Mesendoderm (in vitro differentiated cells): ENCODE measurements at regions not wholly inside any gene's neighbourhood (a gene's known extent, or its start where the extent isn't known, plus 50 kb on each side); places are given as distances from the start of the nearest gene placed in this dataset.

Source experiments
- DNase-seq: peaks from one replicate; pipeline ENCODE4 v3.0.0; 2013
- H2AK5ac ChIP-seq: 2 replicates; pipeline ENCODE4 v1.6.1; 2013; ENCODE audit warnings: low read length, inconsistent platforms
- H2BK120ac ChIP-seq: 2 replicates; pipeline ENCODE4 v1.6.1; 2013; ENCODE audit warnings: low read depth, mild to moderate bottlenecking, low read length, moderate library complexity, mixed read lengths
- H2BK15ac ChIP-seq: replicated peaks from 2 replicates; pipeline ENCODE4 v1.6.1; 2013; ENCODE audit warnings: low read depth, mild to moderate bottlenecking, moderate library complexity
- H2BK5ac ChIP-seq: 2 replicates; pipeline ENCODE4 v1.6.1; 2013; ENCODE audit warnings: low read length, inconsistent platforms
- H3K18ac ChIP-seq: 2 replicates; pipeline ENCODE4 v1.6.1; 2013; ENCODE audit warnings: mild to moderate bottlenecking, low read length, mixed read lengths
- H3K23ac ChIP-seq: one replicate; pipeline ENCODE4 v1.6.1; 2013; ENCODE audit warnings: low read length
- H3K27ac ChIP-seq: 2 replicates; pipeline ENCODE4 v1.5.1; 2013; ENCODE audit warnings: low read depth, mild to moderate bottlenecking, inconsistent platforms, low read length, moderate library complexity
- H3K27me3 ChIP-seq: 2 replicates; pipeline ENCODE4 v1.6.1; 2013; ENCODE audit warnings: low read length, control low read depth, mild to moderate bottlenecking, inconsistent platforms; ENCODE audit not compliant: insufficient read depth, poor library complexity
- H3K36me3 ChIP-seq: 2 replicates; pipeline ENCODE4 v1.6.1; 2013; ENCODE audit warnings: low read length, inconsistent platforms; ENCODE audit not compliant: control insufficient read depth, insufficient read depth
- H3K4ac ChIP-seq: one replicate; pipeline ENCODE4 v1.6.1; 2013; ENCODE audit warnings: low read depth, mild to moderate bottlenecking, low read length, moderate library complexity
- H3K4me1 ChIP-seq: 2 replicates; pipeline ENCODE4 v1.6.1; 2013; ENCODE audit warnings: low read depth, low read length, inconsistent platforms; ENCODE audit not compliant: control insufficient read depth
- H3K4me2 ChIP-seq: 2 replicates; pipeline ENCODE4 v1.6.1; 2013; ENCODE audit warnings: low read length
- H3K4me3 ChIP-seq: 2 replicates; pipeline ENCODE4 v1.5.1; 2013; ENCODE audit warnings: mild to moderate bottlenecking, low read length
- H3K56ac ChIP-seq: one replicate; pipeline ENCODE4 v1.6.1; 2013; ENCODE audit warnings: low read length
- H3K79me1 ChIP-seq: 2 replicates; pipeline ENCODE4 v1.6.1; 2013; ENCODE audit warnings: low read length, inconsistent platforms
- H3K79me2 ChIP-seq: 2 replicates; pipeline ENCODE4 v1.6.1; 2013; ENCODE audit warnings: mild to moderate bottlenecking, low read length; ENCODE audit not compliant: control insufficient read depth, insufficient read depth
- H3K9ac ChIP-seq: 2 replicates; pipeline ENCODE4 v1.6.1; 2013; ENCODE audit warnings: low read length, inconsistent platforms
- H4K5ac ChIP-seq: one replicate; pipeline ENCODE4 v1.6.1; 2013; ENCODE audit warnings: low read length
- H4K8ac ChIP-seq: one replicate; pipeline ENCODE4 v1.6.1; 2013; ENCODE audit warnings: low read depth, mild to moderate bottlenecking, control low read depth, low read length, moderate library complexity
- WGBS: extraction: QIAGEN DNeasy Blood & Tissue Kit; methylation state at CpG from one replicate; pipeline ENCODE4 v1.1.7; 2013; ENCODE audit warnings: low lambda C conversion rate, missing lambda C conversion rate; ENCODE audit not compliant: insufficient coverage; ENCODE audit errors: extremely low coverage; 5-methylcytosine and 5-hydroxymethylcytosine counted together

DNA sequence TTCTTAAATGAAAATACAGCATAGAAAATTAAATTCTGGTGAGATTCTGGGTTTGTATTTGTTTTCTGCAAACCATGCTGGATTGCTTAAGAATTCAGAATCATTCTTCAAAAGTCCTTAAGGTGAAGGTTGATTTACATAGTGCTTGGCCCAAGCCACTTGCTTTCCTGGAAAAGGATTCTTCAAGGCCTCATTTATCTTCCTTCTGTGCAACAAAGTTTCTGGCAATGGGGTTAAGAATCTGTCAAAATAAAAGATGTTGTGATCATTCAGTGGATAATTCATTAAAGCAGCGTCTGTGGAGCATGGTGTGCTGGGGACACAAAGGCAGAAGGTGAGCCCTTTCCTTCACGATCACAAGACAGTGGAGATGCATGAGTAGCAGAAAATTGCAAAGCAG, 351.9 kb downstream of the GALR1 start:
- Histone ChIP-seq H3K23ac (no peak overlapping the region), H3K9ac (no peak overlapping the region), H3K4me3 (no peak overlapping the region), H4K8ac (no peak overlapping the region), H2BK120ac (no peak overlapping the region), H3K4me2 (no peak overlapping the region), H2AK5ac (no peak overlapping the region), H2BK15ac (no peak overlapping the region), H3K56ac (no peak overlapping the region), H4K5ac (no peak overlapping the region), H3K27ac (no peak overlapping the region), H3K79me2 (no peaks in the 10 kb centered on the region), H3K27me3 (no peaks in the 10 kb centered on the region), H3K4ac (no peak overlapping the region), H3K36me3 (no peaks in the 10 kb centered on the region), H2BK5ac (no peak overlapping the region), H3K4me1 (no peaks in the 10 kb centered on the region), H3K18ac (no peak overlapping the region), H3K79me1 (no peaks in the 10 kb centered on the region)
- whole genome bisulfite sequencing = no CpG with 5 or more reads among the region's 2 CpGs
- DNase-seq = no peak

DNA sequence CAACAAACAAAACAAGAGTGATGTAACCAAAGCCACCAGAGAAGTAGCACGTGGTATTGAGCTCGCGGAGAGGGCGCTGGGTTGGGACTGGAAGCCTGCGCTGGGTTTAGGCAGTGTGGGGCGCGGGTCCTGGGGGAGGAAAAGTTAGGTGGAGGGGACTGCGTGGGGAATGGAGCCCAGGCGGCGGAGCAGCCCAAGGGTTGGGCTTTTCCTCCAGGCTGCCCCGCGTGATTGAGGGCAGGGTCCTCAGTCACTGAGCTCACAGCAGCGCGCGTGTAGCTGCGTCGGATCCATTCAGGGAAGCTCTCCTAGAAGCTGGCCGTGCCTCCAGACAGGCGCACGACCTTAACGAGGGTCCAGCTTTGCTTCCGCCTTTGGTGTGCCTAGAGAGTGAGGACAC, 357.4 kb downstream of the GALR1 start:
- H3K27ac ChIP-seq = no peak overlapping the region
- H3K4me2 ChIP-seq = no peak overlapping the region
- H3K79me1 ChIP-seq = no peaks in the 10 kb centered on the region
- H2AK5ac ChIP-seq = no peak overlapping the region
- no CpG with 5 or more reads among the region's 22 CpGs for WGBS
- no peak overlapping the region for H4K8ac ChIP-seq
- H3K27me3 ChIP-seq = no peaks in the 10 kb centered on the region
- H3K9ac ChIP-seq = no peak overlapping the region
- H3K4me3 ChIP-seq = no peak overlapping the region
- no peak overlapping the region for H2BK120ac ChIP-seq
- no peak overlapping the region for H2BK15ac ChIP-seq
- H3K18ac ChIP-seq = no peak overlapping the region
- no peaks in the 10 kb centered on the region for H3K36me3 ChIP-seq
- H4K5ac ChIP-seq = no peak overlapping the region
- DNase-seq = no peak
- no peak overlapping the region for H3K4ac ChIP-seq
- no peak overlapping the region for H2BK5ac ChIP-seq
- H3K4me1 ChIP-seq = no peaks in the 10 kb centered on the region
- no peak overlapping the region for H3K23ac ChIP-seq
- no peaks in the 10 kb centered on the region for H3K79me2 ChIP-seq
- H3K56ac ChIP-seq = no peak overlapping the region

DNA sequence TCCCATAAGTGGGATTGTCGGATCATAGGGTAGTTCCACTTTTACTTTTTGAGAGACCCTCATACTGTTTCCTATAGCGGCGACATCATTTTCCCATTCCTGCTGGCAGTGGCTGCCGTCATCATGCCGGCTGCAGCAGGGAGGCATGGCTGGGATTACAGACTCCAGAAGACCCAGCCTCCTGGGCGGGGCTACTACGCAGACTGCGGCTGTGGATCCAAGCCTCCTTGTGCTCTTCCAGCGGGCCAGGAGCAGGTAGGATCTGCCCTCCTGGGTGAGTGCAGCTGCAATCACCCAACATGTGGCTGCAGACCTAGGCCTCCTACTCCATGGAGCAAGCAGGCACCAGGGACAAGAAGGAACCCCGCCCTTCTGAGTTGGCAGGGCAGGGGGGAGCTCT, 359.2 kb downstream of the GALR1 start:
- Histone ChIP-seq H3K27ac (no peak overlapping the region), H3K4me3 (no peak overlapping the region), H2AK5ac (no peak overlapping the region), H4K8ac (no peak overlapping the region), H3K4me2 (no peak overlapping the region), H4K5ac (no peak overlapping the region), H3K9ac (no peak overlapping the region), H3K23ac (no peak overlapping the region), H3K79me1 (no peaks in the 10 kb centered on the region), H3K18ac (no peak overlapping the region), H3K79me2 (no peaks in the 10 kb centered on the region), H3K27me3 (no peaks in the 10 kb centered on the region), H3K56ac (no peak overlapping the region), H2BK15ac (no peak overlapping the region), H3K36me3 (no peaks in the 10 kb centered on the region), H2BK120ac (no peak overlapping the region), H2BK5ac (no peak overlapping the region), H3K4ac (no peak overlapping the region), H3K4me1 (no peaks in the 10 kb centered on the region)
- no CpG with 5 or more reads among the region's 10 CpGs for WGBS
- DNase-seq = no peak

DNA sequence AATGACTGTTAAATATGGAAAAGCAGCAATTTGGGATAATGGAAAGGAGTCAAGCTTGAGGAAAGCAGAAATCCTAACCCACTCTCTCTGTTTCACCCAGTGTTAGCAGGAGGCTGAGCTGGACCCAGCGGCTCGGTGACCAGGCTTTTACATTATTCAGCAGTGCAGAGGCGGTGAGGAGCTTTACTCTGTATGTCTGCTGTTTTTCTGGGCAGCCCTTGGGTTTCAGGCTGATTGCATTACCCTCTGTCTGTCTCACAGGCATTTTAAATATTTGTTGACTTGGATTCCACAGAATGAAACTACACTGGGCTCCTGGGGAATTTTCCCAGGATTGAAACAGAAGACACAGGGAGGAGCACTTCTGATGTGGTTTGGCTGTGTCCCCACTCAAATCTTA, 368.0 kb downstream of the GALR1 start:
- Histone ChIP-seq H3K18ac (no peak overlapping the region), H2AK5ac (no peak overlapping the region)

DNA sequence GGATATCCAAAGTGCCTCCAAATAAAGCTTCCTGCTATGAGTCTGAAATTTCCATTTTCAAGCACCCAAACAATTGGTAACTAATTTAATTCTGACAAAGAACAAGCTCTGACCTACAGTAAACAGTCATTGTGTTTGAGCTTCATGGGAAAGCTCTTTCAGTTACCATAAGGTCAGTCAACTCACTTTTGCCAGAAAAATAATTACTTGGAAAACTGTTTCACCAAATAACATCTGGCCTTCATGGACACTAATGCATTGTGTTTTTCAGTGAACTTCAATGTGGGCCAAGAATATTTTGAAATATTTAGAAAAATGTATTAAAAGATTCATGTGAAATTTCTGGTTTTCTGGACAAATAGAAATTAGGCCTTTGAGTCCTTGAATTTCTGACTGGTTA, 369.9 kb downstream of the GALR1 start:
- Histone ChIP-seq H3K9ac (no peak overlapping the region), H3K27me3 (no peaks in the 10 kb centered on the region), H3K79me2 (no peaks in the 10 kb centered on the region), H3K4ac (no peak overlapping the region), H2BK15ac (no peak overlapping the region), H2AK5ac (no peak overlapping the region), H3K18ac (no peak overlapping the region), H2BK5ac (no peak overlapping the region), H3K56ac (no peak overlapping the region), H3K79me1 (no peaks in the 10 kb centered on the region), H4K8ac (no peak overlapping the region), H3K23ac (no peak overlapping the region), H3K4me3 (no peak overlapping the region), H3K27ac (no peak overlapping the region), H4K5ac (no peak overlapping the region), H3K4me1 (no peaks in the 10 kb centered on the region), H2BK120ac (no peak overlapping the region), H3K36me3 (no peaks in the 10 kb centered on the region), H3K4me2 (no peak overlapping the region)
- no peak for DNase-seq

More for the DNA sequence above, 368.0 kb downstream of the GALR1 start:
- H3K79me2 ChIP-seq = no peaks in the 10 kb centered on the region
- no peak overlapping the region for H3K56ac ChIP-seq
- no peak overlapping the region for H2BK120ac ChIP-seq
- H2BK15ac ChIP-seq = no peak overlapping the region
- H3K4me3 ChIP-seq = no peak overlapping the region
- H3K4ac ChIP-seq = no peak overlapping the region
- no peak overlapping the region for H4K8ac ChIP-seq
- H4K5ac ChIP-seq = no peak overlapping the region
- H3K4me2 ChIP-seq = no peak overlapping the region
- H3K79me1 ChIP-seq = no peaks in the 10 kb centered on the region
- H3K23ac ChIP-seq = no peak overlapping the region
- no peak overlapping the region for H2BK5ac ChIP-seq
- H3K27ac ChIP-seq = no peak overlapping the region
- no CpG with 5 or more reads among the region's 3 CpGs for WGBS
- DNase-seq = peak; percentile 9
- H3K36me3 ChIP-seq = no peaks in the 10 kb centered on the region
- H3K4me1 ChIP-seq = no peaks in the 10 kb centered on the region
- no peaks in the 10 kb centered on the region for H3K27me3 ChIP-seq
- no peak overlapping the region for H3K9ac ChIP-seq

DNA sequence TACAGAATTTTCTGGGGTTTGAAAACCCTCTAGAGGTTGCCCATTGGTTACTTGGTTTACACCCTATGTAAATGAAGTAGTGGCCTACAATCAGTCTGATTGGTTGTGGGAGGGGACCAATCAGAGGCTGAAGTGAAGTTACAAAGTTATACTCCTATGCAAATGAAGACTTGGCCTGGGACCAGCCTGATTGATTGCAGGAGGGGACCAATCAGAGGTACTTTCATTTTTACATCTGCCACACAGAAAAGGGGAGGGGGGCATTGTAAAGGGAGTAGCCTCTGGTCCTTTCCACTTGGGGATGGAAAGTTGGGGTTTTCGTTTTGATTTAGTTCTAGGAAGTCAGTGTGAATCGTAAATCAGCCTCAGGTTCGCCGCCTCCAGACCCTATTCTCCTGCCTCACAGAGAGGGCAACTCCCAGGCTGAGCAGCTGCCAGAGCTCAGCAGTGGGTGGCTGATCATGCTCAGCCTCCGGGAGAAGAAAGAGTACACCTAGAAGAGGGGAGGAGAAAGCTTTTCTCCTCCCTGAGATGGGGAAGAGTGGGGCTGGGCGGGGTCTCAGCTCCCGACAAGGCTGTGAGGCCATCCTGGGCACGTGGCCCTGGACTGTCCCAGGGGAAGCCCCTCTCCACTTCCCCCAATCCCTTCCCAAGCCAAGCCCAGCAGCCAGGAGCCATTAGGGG, 372.5 kb downstream of the GALR1 start:
- Histone ChIP-seq H3K79me1 (no peaks in the 10 kb centered on the region), H3K4me3 (no peak overlapping the region), H3K36me3 (no peaks in the 10 kb centered on the region), H3K9ac (no peak overlapping the region), H3K56ac (no peak overlapping the region), H2BK15ac (no peak overlapping the region), H2BK120ac (no peak overlapping the region), H4K8ac (no peak overlapping the region), H2AK5ac (no peak overlapping the region), H2BK5ac (no peak overlapping the region), H3K27ac (no peak overlapping the region), H3K4me1 (no peaks in the 10 kb centered on the region), H3K4ac (no peak overlapping the region), H3K23ac (no peak overlapping the region), H4K5ac (no peak overlapping the region), H3K79me2 (no peaks in the 10 kb centered on the region), H3K27me3 (no peaks in the 10 kb centered on the region), H3K4me2 (no peak overlapping the region), H3K18ac (no peak overlapping the region)
- no peak for DNase-seq
- WGBS = no CpG with 5 or more reads among the region's 8 CpGs
